Upper lobe of left lung (tissue), 4 donors: ENCODE measurements at regions not wholly inside any gene's neighbourhood (a gene's known extent, or its start where the extent isn't known, plus 50 kb on each side); places are given as distances from the start of the nearest gene placed in this dataset.

Experiments
- POLR2A ChIP-seq, 4 donors: fragments of 450-650 bp; IDR thresholded peaks; one replicate each; pipeline ENCODE4 v1.5.1; 2016 to 2017; ENCODE audit warnings: antibody characterized with exemption in 4 of 4, mild to moderate bottlenecking in 2 of 4
- TF ChIP-seq, protein P1 (sequence below), 6 experiments: fragments of 450-650 bp in 4 of 6; fragments of 200-600 bp in 2 of 6; sonication (generic) in 2 of 6; IDR thresholded peaks; one replicate each; pipeline ENCODE4 v1.5.1; 2016 to 2019; ENCODE audit warnings: antibody characterized with exemption in 6 of 6

GRCh38 chrX:82125103-82125502, 923.2 kb downstream of the SH3BGRL start:
- TF ChIP-seq, protein P1, sequence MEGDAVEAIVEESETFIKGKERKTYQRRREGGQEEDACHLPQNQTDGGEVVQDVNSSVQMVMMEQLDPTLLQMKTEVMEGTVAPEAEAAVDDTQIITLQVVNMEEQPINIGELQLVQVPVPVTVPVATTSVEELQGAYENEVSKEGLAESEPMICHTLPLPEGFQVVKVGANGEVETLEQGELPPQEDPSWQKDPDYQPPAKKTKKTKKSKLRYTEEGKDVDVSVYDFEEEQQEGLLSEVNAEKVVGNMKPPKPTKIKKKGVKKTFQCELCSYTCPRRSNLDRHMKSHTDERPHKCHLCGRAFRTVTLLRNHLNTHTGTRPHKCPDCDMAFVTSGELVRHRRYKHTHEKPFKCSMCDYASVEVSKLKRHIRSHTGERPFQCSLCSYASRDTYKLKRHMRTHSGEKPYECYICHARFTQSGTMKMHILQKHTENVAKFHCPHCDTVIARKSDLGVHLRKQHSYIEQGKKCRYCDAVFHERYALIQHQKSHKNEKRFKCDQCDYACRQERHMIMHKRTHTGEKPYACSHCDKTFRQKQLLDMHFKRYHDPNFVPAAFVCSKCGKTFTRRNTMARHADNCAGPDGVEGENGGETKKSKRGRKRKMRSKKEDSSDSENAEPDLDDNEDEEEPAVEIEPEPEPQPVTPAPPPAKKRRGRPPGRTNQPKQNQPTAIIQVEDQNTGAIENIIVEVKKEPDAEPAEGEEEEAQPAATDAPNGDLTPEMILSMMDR (IDR thresholded peaks at IDR 0.05): no peak
- no peak for TF ChIP-seq POLR2A (IDR thresholded peaks at IDR 0.05)
